ENCODE measurements at regions not wholly inside any gene's neighbourhood (a gene's known extent, or its start where the extent isn't known, plus 50 kb on each side); places are given as distances from the start of the nearest gene placed in this dataset.

- Mint-ChIP-seq H3K4me1 (ENCODE audit: low read depth, unreplicated experiment) (peaks cover 7% of the 10 kb centered on the region), H3K27me3 (ENCODE audit: low read depth, unreplicated experiment) (no peaks in the 10 kb centered on the region), H3K36me3 (ENCODE audit: low read depth, unreplicated experiment) (no peaks in the 10 kb centered on the region), H3K4me3 (ENCODE audit: unreplicated experiment) (no peak overlapping the region), H3K27ac (ENCODE audit: unreplicated experiment) (no peak overlapping the region), H3K9me3 (ENCODE audit: unreplicated experiment) (peaks cover 2% of the 10 kb centered on the region)
- no peaks in the 10 kb centered on the region for H3K27me3 ChIP-seq (ENCODE audit: insufficient read depth, low read length)
- no peak overlapping the region for H3K4me2 ChIP-seq (ENCODE audit: low read length)
- DNase-seq (ENCODE audit: low read depth) (no peak), FAIRE-seq (no peak)
- H3K4me1 ChIP-seq (ENCODE audit: insufficient read depth, low read length), result no peaks in the 10 kb centered on the region
- H3K9me3 ChIP-seq (ENCODE audit: insufficient read depth, low read depth, low read length), result no peaks in the 10 kb centered on the region
- H3K27ac ChIP-seq (ENCODE audit: low read depth, low read length), result no peak overlapping the region
- no peak overlapping the region for H2AFZ ChIP-seq (ENCODE audit: low read depth, low read length)
- no peaks in the 10 kb centered on the region for H4K20me1 ChIP-seq (ENCODE audit: insufficient read depth, low read length)
- no peaks in the 10 kb centered on the region for H3K79me2 ChIP-seq (ENCODE audit: insufficient read depth, low read length)
- TF ChIP-seq EZH2 (IDR thresholded peaks at IDR 0.05; ENCODE audit: insufficient read depth, low read length), result no peak
- TF ChIP-seq CTCF (IDR thresholded peaks at IDR 0.05; ENCODE audit: insufficient read depth, low read depth, low read length), result no peak
- no peaks in the 10 kb centered on the region for H3K36me3 ChIP-seq (ENCODE audit: insufficient read depth, low read length)
- H3K9ac ChIP-seq (ENCODE audit: low read length), result no peak overlapping the region
- no peak overlapping the region for H3K4me3 ChIP-seq (ENCODE audit: insufficient read depth, low read depth, low read length)
Measured at GRCh38 chr21:20396798-20397197, 601.4 kb upstream of the NCAM2 start.

GRCh38 chr21:20404915-20405314 is 593.3 kb upstream of the NCAM2 start:
- Histone ChIP-seq H3K27me3 (ENCODE audit: insufficient read depth, low read length) (no peaks in the 10 kb centered on the region), H3K4me2 (ENCODE audit: low read length) (no peak overlapping the region), H3K4me1 (ENCODE audit: insufficient read depth, low read length) (no peaks in the 10 kb centered on the region), H3K36me3 (ENCODE audit: insufficient read depth, low read length) (no peaks in the 10 kb centered on the region), H4K20me1 (ENCODE audit: insufficient read depth, low read length) (no peaks in the 10 kb centered on the region), H3K79me2 (ENCODE audit: insufficient read depth, low read length) (no peaks in the 10 kb centered on the region), H3K9me3 (ENCODE audit: insufficient read depth, low read depth, low read length) (peaks cover 13% of the 10 kb centered on the region), H3K27ac (ENCODE audit: low read depth, low read length) (no peak overlapping the region), H2AFZ (ENCODE audit: low read depth, low read length) (no peak overlapping the region), H3K4me3 (ENCODE audit: insufficient read depth, low read depth, low read length) (no peak overlapping the region), H3K9ac (ENCODE audit: low read length) (no peak overlapping the region)
- FAIRE-seq (no peak), DNase-seq (ENCODE audit: low read depth) (no peak)
- no peaks in the 10 kb centered on the region for H3K4me1 Mint-ChIP-seq (ENCODE audit: low read depth, unreplicated experiment)
- no peak overlapping the region for H3K4me3 Mint-ChIP-seq (ENCODE audit: unreplicated experiment)
- no peaks in the 10 kb centered on the region for H3K36me3 Mint-ChIP-seq (ENCODE audit: low read depth, unreplicated experiment)
- H3K27ac Mint-ChIP-seq (ENCODE audit: unreplicated experiment), result no peak overlapping the region
- H3K27me3 Mint-ChIP-seq (ENCODE audit: low read depth, unreplicated experiment), result no peaks in the 10 kb centered on the region
- no peaks in the 10 kb centered on the region for H3K9me3 Mint-ChIP-seq (ENCODE audit: unreplicated experiment)
- TF ChIP-seq EZH2 (IDR thresholded peaks at IDR 0.05; ENCODE audit: insufficient read depth, low read length) (no peak), CTCF (IDR thresholded peaks at IDR 0.05; ENCODE audit: insufficient read depth, low read depth, low read length) (no peak)

- Mint-ChIP-seq H3K9me3 (ENCODE audit: unreplicated experiment) (no peaks in the 10 kb centered on the region), H3K27me3 (ENCODE audit: low read depth, unreplicated experiment) (no peaks in the 10 kb centered on the region), H3K4me1 (ENCODE audit: low read depth, unreplicated experiment) (peaks cover 6% of the 10 kb centered on the region), H3K4me3 (ENCODE audit: unreplicated experiment) (no peak overlapping the region), H3K27ac (ENCODE audit: unreplicated experiment) (no peak overlapping the region), H3K36me3 (ENCODE audit: low read depth, unreplicated experiment) (no peaks in the 10 kb centered on the region)
- Histone ChIP-seq H4K20me1 (ENCODE audit: insufficient read depth, low read length) (no peaks in the 10 kb centered on the region), H3K4me2 (ENCODE audit: low read length) (no peak overlapping the region), H3K4me3 (ENCODE audit: insufficient read depth, low read depth, low read length) (no peak overlapping the region), H3K9me3 (ENCODE audit: insufficient read depth, low read depth, low read length) (peaks cover 8% of the 10 kb centered on the region), H2AFZ (ENCODE audit: low read depth, low read length) (no peak overlapping the region), H3K27me3 (ENCODE audit: insufficient read depth, low read length) (no peaks in the 10 kb centered on the region), H3K79me2 (ENCODE audit: insufficient read depth, low read length) (no peaks in the 10 kb centered on the region), H3K27ac (ENCODE audit: low read depth, low read length) (no peak overlapping the region), H3K4me1 (ENCODE audit: insufficient read depth, low read length) (no peaks in the 10 kb centered on the region), H3K36me3 (ENCODE audit: insufficient read depth, low read length) (no peaks in the 10 kb centered on the region), H3K9ac (ENCODE audit: low read length) (no peak overlapping the region)
- no peak for TF ChIP-seq CTCF (IDR thresholded peaks at IDR 0.05; ENCODE audit: insufficient read depth, low read depth, low read length)
- TF ChIP-seq EZH2 (IDR thresholded peaks at IDR 0.05; ENCODE audit: insufficient read depth, low read length), result no peak
- FAIRE-seq, result no peak
- DNase-seq (ENCODE audit: low read depth), result no peak
Measured at GRCh38 chr21:20418353-20418752, 579.9 kb upstream of the NCAM2 start.

All from astrocyte (in vitro differentiated cells and primary cell).